H1 (cell line): ENCODE measurements at regions not wholly inside any gene's neighbourhood (a gene's known extent, or its start where the extent isn't known, plus 50 kb on each side); places are given as distances from the start of the nearest gene placed in this dataset.

ENCODE experiments used
- CTCF ChIA-PET: fragments of 300-600 bp; sonication (Branson Sonifier 250); formaldehyde crosslinking; loops from one replicate; lab custom pipeline; 2021; ENCODE audit not compliant: partially characterized antibody; lab: Charles Lee
- POLR2A ChIA-PET: fragments of 300-600 bp; sonication (Branson Sonifier 250); formaldehyde crosslinking; loops from one replicate; lab custom pipeline; 2021; ENCODE audit warnings: inconsistent platforms; ENCODE audit not compliant: partially characterized antibody; lab: Charles Lee
- DNase-seq, 2 experiments: peaks; one replicate each; pipeline versions ENCODE4 v3.0.0 to v3.0.0-alpha.2; 2010 to 2022; ENCODE audit warnings: low spot score in 2 of 2, low read depth in 1 of 2, mixed read lengths in 1 of 2
- FAIRE-seq: peaks from 2 replicates; lab custom pipeline; 2011; peaks lifted over from hg19 to GRCh38; lab: Jason Lieb, UNC
- H2AFZ ChIP-seq: 2 replicates; pipeline ENCODE4 v1.8.1; 2012; ENCODE audit warnings: low read length, inconsistent platforms
- H2AK5ac ChIP-seq: 2 replicates; pipeline ENCODE4 v1.6.1; 2013; ENCODE audit warnings: low read depth, low read length
- H2BK120ac ChIP-seq: replicated peaks from 2 replicates; pipeline ENCODE3; 2013; ENCODE audit warnings: low read depth, low read length, inconsistent platforms
- H2BK12ac ChIP-seq: 2 replicates; pipeline ENCODE4 v1.6.1; 2013; ENCODE audit warnings: low read depth, low read length
- H2BK15ac ChIP-seq: 2 replicates; pipeline ENCODE4 v1.6.1; 2013; ENCODE audit warnings: low read length
- H2BK20ac ChIP-seq: 2 replicates; pipeline ENCODE4 v1.6.1; 2013; ENCODE audit warnings: low read length
- H2BK5ac ChIP-seq: 2 replicates; pipeline ENCODE4 v1.6.1; 2013; ENCODE audit warnings: low read depth, low read length
- H3K14ac ChIP-seq: 2 replicates; pipeline ENCODE4 v1.6.1; 2013; ENCODE audit warnings: inconsistent platforms; ENCODE audit not compliant: insufficient read length
- H3K18ac ChIP-seq: 2 replicates; pipeline ENCODE4 v1.6.1; 2013; ENCODE audit warnings: low read length; ENCODE audit errors: extremely low read depth
- H3K23ac ChIP-seq: 2 replicates; pipeline ENCODE4 v1.6.1; 2013; ENCODE audit warnings: inconsistent platforms; ENCODE audit not compliant: insufficient read length
- H3K23me2 ChIP-seq: 2 replicates; pipeline ENCODE4 v1.6.1; 2013; ENCODE audit warnings: low read depth, low read length
- H3K27ac ChIP-seq: 2 replicates; pipeline ENCODE4 v1.6.1; 2011; ENCODE audit warnings: low read depth, low read length, inconsistent platforms
- H3K27me3 ChIP-seq, 4 experiments: replicated peaks in 1 of 4; 1 replicate in 1 of 4; 2 replicates in 3 of 4; pipeline versions ENCODE4 v1.6.1 to v1.8.1; 2011 to 2013; ENCODE audit warnings: low read length in 3 of 4, mild to moderate bottlenecking in 3 of 4, inconsistent platforms in 2 of 4, mixed read lengths in 2 of 4, moderate library complexity in 1 of 4; ENCODE audit not compliant: control insufficient read depth in 3 of 4, insufficient read depth in 3 of 4; ENCODE audit errors: extremely low read depth in 1 of 4
- H3K36me3 ChIP-seq, 4 experiments: 2 replicates each; pipeline versions ENCODE4 v1.6.1 to v1.8.1; 2011 to 2013; ENCODE audit warnings: mild to moderate bottlenecking in 4 of 4, low read length in 3 of 4, moderate library complexity in 2 of 4, control low read depth in 1 of 4, inconsistent platforms in 1 of 4; ENCODE audit not compliant: insufficient read depth in 4 of 4, control insufficient read depth in 2 of 4
- H3K4ac ChIP-seq: replicated peaks from 2 replicates; pipeline ENCODE3; 2013; ENCODE audit warnings: low read length, low read depth, mixed read lengths, inconsistent platforms; ENCODE audit not compliant: insufficient read length
- H3K4me1 ChIP-seq, 4 experiments: replicated peaks in 1 of 4; 1 replicate in 1 of 4; 2 replicates in 3 of 4; pipeline versions ENCODE4 v1.6.1 to v1.8.1; 2011 to 2013; ENCODE audit warnings: low read length in 3 of 4, inconsistent platforms in 2 of 4, mixed read lengths in 1 of 4; ENCODE audit not compliant: insufficient read depth in 4 of 4, control insufficient read depth in 3 of 4
- H3K4me2 ChIP-seq, 2 experiments: 2 replicates each; pipeline versions ENCODE4 v1.6.1 to v1.8.1; 2011 to 2013; ENCODE audit warnings: low read depth in 2 of 2, low read length in 2 of 2, control low read depth in 1 of 2, inconsistent platforms in 1 of 2, mild to moderate bottlenecking in 1 of 2; ENCODE audit not compliant: insufficient read depth in 1 of 2
- H3K4me3 ChIP-seq, 4 experiments: fragments of 200-600, 300-600 bp in 1 of 4; sonication (generic), shearing (Covaris generic), sonication (Bioruptor Twin) in 1 of 4; 2 replicates each; pipeline versions ENCODE4 v1.5.1 to v1.8.1; 2011 to 2016; ENCODE audit warnings: low read length in 4 of 4, low read depth in 3 of 4, control low read depth in 2 of 4, inconsistent platforms in 2 of 4, mild to moderate bottlenecking in 2 of 4, mixed read lengths in 1 of 4, moderate library complexity in 1 of 4; ENCODE audit not compliant: insufficient read depth in 2 of 4; ENCODE audit errors: extremely low read depth in 1 of 4
- H3K56ac ChIP-seq: replicated peaks from 2 replicates; pipeline ENCODE3; 2013; ENCODE audit warnings: low read depth, mild to moderate bottlenecking, mixed read lengths, low read length, inconsistent platforms; ENCODE audit not compliant: insufficient read length
- H3K79me1 ChIP-seq: 2 replicates; pipeline ENCODE4 v1.6.1; 2013; ENCODE audit warnings: low read depth, low read length, control low read depth
- H3K79me2 ChIP-seq, 2 experiments: 2 replicates each; pipeline versions ENCODE4 v1.6.1 to v1.8.1; 2012 to 2013; ENCODE audit warnings: low read length in 2 of 2, mild to moderate bottlenecking in 2 of 2, inconsistent platforms in 1 of 2; ENCODE audit not compliant: insufficient read depth in 2 of 2, control insufficient read depth in 1 of 2
- H3K9ac ChIP-seq, 4 experiments: replicated peaks in 1 of 4; 1 replicate in 1 of 4; 2 replicates in 3 of 4; pipeline versions ENCODE4 v1.6.1 to v1.8.1; 2011 to 2013; ENCODE audit warnings: low read depth in 3 of 4, low read length in 3 of 4, control low read depth in 2 of 4, mild to moderate bottlenecking in 2 of 4, moderate library complexity in 2 of 4, inconsistent platforms in 1 of 4; ENCODE audit errors: extremely low read depth in 1 of 4
- H3K9me3 ChIP-seq, 2 experiments: 2 replicates each; pipeline versions ENCODE4 v1.6.1 to v1.8.1; 2012 to 2013; ENCODE audit warnings: mild to moderate bottlenecking in 2 of 2, moderate library complexity in 2 of 2, control low read depth in 1 of 2, inconsistent platforms in 1 of 2, low read depth in 1 of 2, low read length in 1 of 2, mixed read lengths in 1 of 2; ENCODE audit not compliant: insufficient read depth in 2 of 2
- H4K20me1 ChIP-seq, 2 experiments: replicated peaks in 1 of 2; 2 replicates each; pipeline versions ENCODE3 to v1.8.1; 2011 to 2013; ENCODE audit warnings: inconsistent platforms in 2 of 2, low read length in 2 of 2, mild to moderate bottlenecking in 1 of 2; ENCODE audit not compliant: insufficient read depth in 2 of 2, control insufficient read depth in 1 of 2
- H4K5ac ChIP-seq: 2 replicates; pipeline ENCODE4 v1.6.1; 2013; ENCODE audit warnings: low read length, low read depth, mixed read lengths, inconsistent platforms; ENCODE audit not compliant: insufficient read length
- H4K8ac ChIP-seq: 2 replicates; pipeline ENCODE4 v1.8.0; 2013; ENCODE audit warnings: mild to moderate bottlenecking, moderate library complexity, low read length, inconsistent platforms; ENCODE audit not compliant: insufficient read depth; ENCODE audit errors: extremely low read depth
- H4K91ac ChIP-seq: replicated peaks from 2 replicates; pipeline ENCODE3; 2013; ENCODE audit warnings: low read length, mixed read lengths, inconsistent platforms; ENCODE audit not compliant: insufficient read length
- EP300 ChIP-seq, 2 experiments: IDR thresholded peaks; 1 replicate in 1 of 2; 2 replicates in 1 of 2; pipeline ENCODE4 v1.6.1; 2011 to 2012; ENCODE audit warnings: low read depth in 2 of 2, low read length in 2 of 2, mild to moderate bottlenecking in 2 of 2, borderline replicate concordance in 1 of 2, inconsistent platforms in 1 of 2, moderate library complexity in 1 of 2
- ZNF274 ChIP-seq: IDR thresholded peaks from 2 replicates; pipeline ENCODE4 v1.7.0; 2012; ENCODE audit warnings: low read length, borderline replicate concordance; ENCODE audit errors: extremely low read depth
- WGBS, 2 experiments: shearing (Covaris generic) in 1 of 2; methylation state at CpG; one replicate each; pipeline versions ENCODE4 v1.1.6 to v1.1.7; 2013 to 2015; ENCODE audit warnings: low lambda C conversion rate in 2 of 2, mixed read lengths in 2 of 2, inconsistent platforms in 1 of 2, low coverage in 1 of 2, missing lambda C conversion rate in 1 of 2; ENCODE audit not compliant: insufficient replicate concordance in 2 of 2, insufficient coverage in 1 of 2, insufficient read length in 1 of 2; ENCODE audit errors: extremely low coverage in 1 of 2, missing lambda C conversion rate in 1 of 2; 5-methylcytosine and 5-hydroxymethylcytosine counted together

DNA sequence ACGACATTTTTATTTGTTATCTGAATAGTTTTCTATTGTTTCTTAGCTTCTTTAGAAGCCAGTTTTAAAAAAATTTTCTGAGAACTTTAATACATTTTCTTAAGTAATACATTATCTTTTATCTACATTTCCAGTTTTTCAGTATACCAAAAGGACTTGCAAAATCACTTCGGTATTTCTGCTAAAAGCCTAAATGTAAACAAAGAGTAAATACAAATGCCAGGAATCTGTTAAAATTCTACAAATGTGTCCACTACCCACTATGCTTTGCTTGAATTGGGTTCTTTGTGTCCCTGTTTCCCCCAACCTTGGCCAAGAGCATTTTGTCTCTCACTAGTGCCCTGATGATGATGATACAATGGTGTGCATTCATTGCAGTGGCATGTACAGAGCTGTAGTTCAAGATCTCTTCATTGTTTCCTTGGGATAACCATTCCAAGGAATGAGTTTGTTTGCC is 611.2 kb downstream of the NR2F1-AS1 start:
- no peak overlapping the region for H3K4ac ChIP-seq
- H2BK12ac ChIP-seq: no peak overlapping the region
- H2BK120ac ChIP-seq: no peak overlapping the region
- no peak for DNase-seq
- 98% methylated on average over 2 of the region's 2 CpGs; no CpG with 5 or more reads in 1 of the 2 experiments for WGBS, 2 experiments
- no peak overlapping the region for H2BK20ac ChIP-seq
- H2AK5ac ChIP-seq: no peak overlapping the region
- POLR2A ChIA-PET: no interaction called here
- H4K5ac ChIP-seq: no peak overlapping the region
- H3K9ac ChIP-seq: no peak overlapping the region
- no peaks in the 10 kb centered on the region; the same call in 1 of the 2 replicates for H3K23me2 ChIP-seq
- H2AFZ ChIP-seq: no peak overlapping the region; the same call in 1 of the 2 replicates
- H4K91ac ChIP-seq: no peak overlapping the region
- no peak overlapping the region for H3K56ac ChIP-seq
- H3K23ac ChIP-seq: no peak overlapping the region
- no peak overlapping the region for H3K4me2 ChIP-seq
- CTCF ChIA-PET: interaction anchor here (1.0 to 1.2 kb wide), 2 partner anchors 12 to 61 kb away, joined by 3 read pairs; no protein-coding TSS in a partner anchor
- no peaks in the 10 kb centered on the region for H3K4me1 ChIP-seq
- H3K36me3 ChIP-seq: no peaks in the 10 kb centered on the region
- no peak overlapping the region for H3K14ac ChIP-seq
- no peaks in the 10 kb centered on the region for H4K20me1 ChIP-seq
- H3K79me1 ChIP-seq: no peaks in the 10 kb centered on the region
- no peak overlapping the region for H3K18ac ChIP-seq
- H3K27ac ChIP-seq: no peak overlapping the region
- no peak overlapping the region for H2BK15ac ChIP-seq
- no peak overlapping the region for H2BK5ac ChIP-seq
- H3K79me2 ChIP-seq: no peaks in the 10 kb centered on the region
- no peak overlapping the region for H4K8ac ChIP-seq
- no peak for FAIRE-seq
- no peaks in the 10 kb centered on the region for H3K27me3 ChIP-seq
- H3K9me3 ChIP-seq: no peaks in the 10 kb centered on the region
- H3K4me3 ChIP-seq: no peak overlapping the region
- TF ChIP-seq EP300 (IDR thresholded peaks at IDR 0.05; ENCODE audit: borderline replicate concordance in 1 of 2, low read depth in 2 of 2, low read length in 2 of 2) (no peak), ZNF274 (no peak)
- TF ChIP-seq, all 59 proteins: peak for 0
